Heart right ventricle (tissue), 16 donors: ENCODE measurements at regions not wholly inside any gene's neighbourhood (a gene's known extent, or its start where the extent isn't known, plus 50 kb on each side); places are given as distances from the start of the nearest gene placed in this dataset.

ENCODE experiments used
- ATAC-seq, 8 donors: fragments of 200-7000 bp; cut with Tn5 transposase; one replicate each; pipeline ENCODE4 v1.9.1; 2020; ENCODE audit warnings: mild to moderate bottlenecking in 8 of 8, moderate library complexity in 8 of 8, moderate number of reproducible peaks in 1 of 8
- DNase-seq, 2 donors: peaks; one replicate each; pipeline ENCODE4 v3.0.0-alpha.2; 2020
- H3K27ac ChIP-seq, 10 donors: fragments of 200-600 bp; sonication (generic) in 2 of 10; one replicate each; pipeline versions ENCODE4 v1.5.0 to v1.8.0; 2020 to 2022; ENCODE audit warnings: mild to moderate bottlenecking in 3 of 10
- H3K27me3 ChIP-seq, 7 donors: fragments of 200-600 bp; one replicate each; pipeline ENCODE4 v1.8.0; 2021 to 2022; ENCODE audit warnings: mild to moderate bottlenecking in 2 of 7
- H3K36me3 ChIP-seq, 9 donors: fragments of 200-600 bp; sonication (generic) in 1 of 9; one replicate each; pipeline versions ENCODE4 v1.5.0 to v1.8.0; 2020 to 2022; ENCODE audit warnings: mild to moderate bottlenecking in 2 of 9
- H3K4me1 ChIP-seq, 9 donors: fragments of 200-600 bp; sonication (generic) in 1 of 9; one replicate each; pipeline versions ENCODE4 v1.5.0 to v1.8.0; 2020 to 2022; ENCODE audit warnings: mild to moderate bottlenecking in 4 of 9
- H3K4me3 ChIP-seq, 10 donors: fragments of 200-600 bp; sonication (generic) in 2 of 10; one replicate each; pipeline versions ENCODE4 v1.5.0 to v1.8.0; 2020 to 2022; ENCODE audit warnings: mild to moderate bottlenecking in 7 of 10, moderate library complexity in 2 of 10
- H3K9me3 ChIP-seq, 11 donors: fragments of 200-600 bp in 10 of 11; sonication (generic) in 2 of 11; one replicate each; pipeline versions ENCODE4 v1.5.0 to v1.8.0; 2013 to 2022; ENCODE audit warnings: mild to moderate bottlenecking in 2 of 11, control low read depth in 1 of 11, moderate library complexity in 1 of 11
- CTCF ChIP-seq, 9 donors: fragments of 200-600 bp; sonication (generic) in 2 of 9; IDR thresholded peaks; one replicate each; pipeline versions ENCODE4 v1.5.0 to v1.8.0; 2021 to 2022; ENCODE audit warnings: antibody characterized with exemption in 9 of 9, mild to moderate bottlenecking in 5 of 9, moderate library complexity in 1 of 9
- WGBS, 2 donors: extraction: QIAGEN DNeasy Blood & Tissue Kit; methylation state at CpG; one replicate each; pipeline ENCODE4 v1.1.7; 2013; ENCODE audit warnings: inconsistent platforms in 1 of 2; 5-methylcytosine and 5-hydroxymethylcytosine counted together
- intact Hi-C, 10 donors: fragments of 100-400 bp; cut with DNase I; formaldehyde crosslinking; loops; one replicate each; pipeline versions ENCODE4 v1.11.1 to v1.14.2; 2022
- donor health status: Arrhythmogenic right ventricular cardiomyopathy.
- donor health status: ischemic (EF 13 %, LVEDD 7.1; RV severe dilation, severe dysfunction).
- donor health status: healthy with polysubstance abuse.
- donor health status: DM: no; HTN: yes; CAD: no.
- donor health status: DM: no; HTN: no; CAD: no.
- donor health status: ischemic (EF 25% LVEDD 6.9; RV normal size, moderate dysfunction).
- donor health status: ischemic (EF 25% LVEDD 5.7; RV mildly dilated, moderate dysfunction).
- donor health status: healthy.
- donor health status: DM: yes; HTN: yes; CAD: no.
- donor health status: Ischemic cardiomyopathy.
- donor health status: ischemic (EF 35%, LVEDD 5.7; RV mildly dilated, moderate dysfunction).
- donor health status: nonischemic (EF 11% LVEDD 7.7; RV severe dilation, severe dysfunction).
- donor health status: DM: yes; HTN: yes; CAD: no.
- donor health status: PGD.
- donor health status: ischemic (EF 29% LVEDD 5.4; RV normal size, mild dysfunction).
- donor health status: nonischemic (EF 23%, LVEDD 6.1; RV moderate dilation, normal function).

GRCh38 chr5:166758151-166758550, 1533.3 kb upstream of the WWC1 start:
- no peak for TF ChIP-seq CTCF (IDR thresholded peaks at IDR 0.05)
- DNase-seq (no peak), ATAC-seq (no peak)
- Histone ChIP-seq H3K27me3 (no peaks in the 10 kb centered on the region), H3K4me1 (no peaks in the 10 kb centered on the region), H3K9me3 (peaks cover 0 to 14% (median 0%) of the 10 kb centered on the region in 11 donors), H3K36me3 (no peaks in the 10 kb centered on the region), H3K27ac (no peak overlapping the region), H3K4me3 (no peak overlapping the region)
- intact Hi-C loops: no loop called here

- ATAC-seq (no peak), DNase-seq (no peak)
- Histone ChIP-seq H3K27me3 (no peaks in the 10 kb centered on the region), H3K36me3 (no peaks in the 10 kb centered on the region), H3K27ac (no peak overlapping the region), H3K4me3 (no peak overlapping the region), H3K9me3 (peaks cover 0 to 17% (median 0%) of the 10 kb centered on the region in 11 donors), H3K4me1 (no peaks in the 10 kb centered on the region)
- no peak for TF ChIP-seq CTCF (IDR thresholded peaks at IDR 0.05)
- 78 to 84% methylated on average over 5 of the region's 5 CpGs for WGBS, 2 donors
- intact Hi-C loops: no loop called here
Measured at GRCh38 chr5:166767858-166768257, 1523.6 kb upstream of the WWC1 start.

- H3K9me3 ChIP-seq: peaks cover 0 to 17% (median 0%) of the 10 kb centered on the region in 11 donors
- H3K4me3 ChIP-seq: no peak overlapping the region
- no peak overlapping the region for H3K27ac ChIP-seq
- DNase-seq (no peak), ATAC-seq (no peak)
- 57 to 63% methylated on average over 2 of the region's 2 CpGs for WGBS, 2 donors
- H3K36me3 ChIP-seq: no peaks in the 10 kb centered on the region
- no peak for TF ChIP-seq CTCF (IDR thresholded peaks at IDR 0.05)
- no peaks in the 10 kb centered on the region for H3K27me3 ChIP-seq
- intact Hi-C loops: no loop called here
- H3K4me1 ChIP-seq: no peaks in the 10 kb centered on the region
Measured at GRCh38 chr5:166768536-166768935, 1522.9 kb upstream of the WWC1 start.

- H3K36me3 ChIP-seq: no peaks in the 10 kb centered on the region
- no peak for DNase-seq
- no peak overlapping the region for H3K27ac ChIP-seq
- no peaks in the 10 kb centered on the region for H3K4me1 ChIP-seq
- peaks cover 0 to 22% (median 0%) of the 10 kb centered on the region in 11 donors for H3K9me3 ChIP-seq
- H3K27me3 ChIP-seq: no peaks in the 10 kb centered on the region
- 38 to 77% methylated on average over 1 of the region's 1 CpG for WGBS, 2 donors
- no peak for TF ChIP-seq CTCF (IDR thresholded peaks at IDR 0.05)
- ATAC-seq: no peak
- no peak overlapping the region for H3K4me3 ChIP-seq
- intact Hi-C loops: no loop called here
Measured at GRCh38 chr5:166772770-166773169, 1518.7 kb upstream of the WWC1 start.
